T-helper 1 cell treated with Interleukin-12 subunit alpha and Interleukin-12 subunit beta and Interleukin-4 antibody, amounts not matched to agents 30 μg/mL and 1 μg/mL, for 36 hours (primary cell): ENCODE measurements at regions not wholly inside any gene's neighbourhood (a gene's known extent, or its start where the extent isn't known, plus 50 kb on each side); places are given as distances from the start of the nearest gene placed in this dataset.

Experiments used
- H3K27ac Mint-ChIP-seq: one replicate; pipeline ENCODE4 v1.8.0; 2021; ENCODE audit warnings: mild to moderate bottlenecking, mixed read lengths
- H3K27me3 Mint-ChIP-seq: one replicate; pipeline ENCODE4 v1.8.0; 2021; ENCODE audit warnings: low read depth, mixed read lengths
- H3K36me3 Mint-ChIP-seq: one replicate; pipeline ENCODE4 v1.8.0; 2021; ENCODE audit warnings: low read depth, mixed read lengths
- H3K4me1 Mint-ChIP-seq: one replicate; pipeline ENCODE4 v1.8.0; 2021; ENCODE audit warnings: low read depth, mixed read lengths
- H3K4me3 Mint-ChIP-seq: one replicate; pipeline ENCODE4 v1.8.0; 2021; ENCODE audit warnings: mild to moderate bottlenecking, moderate library complexity, mixed read lengths
- H3K9me3 Mint-ChIP-seq: one replicate; pipeline ENCODE4 v1.8.0; 2021; ENCODE audit warnings: mixed read lengths

DNA sequence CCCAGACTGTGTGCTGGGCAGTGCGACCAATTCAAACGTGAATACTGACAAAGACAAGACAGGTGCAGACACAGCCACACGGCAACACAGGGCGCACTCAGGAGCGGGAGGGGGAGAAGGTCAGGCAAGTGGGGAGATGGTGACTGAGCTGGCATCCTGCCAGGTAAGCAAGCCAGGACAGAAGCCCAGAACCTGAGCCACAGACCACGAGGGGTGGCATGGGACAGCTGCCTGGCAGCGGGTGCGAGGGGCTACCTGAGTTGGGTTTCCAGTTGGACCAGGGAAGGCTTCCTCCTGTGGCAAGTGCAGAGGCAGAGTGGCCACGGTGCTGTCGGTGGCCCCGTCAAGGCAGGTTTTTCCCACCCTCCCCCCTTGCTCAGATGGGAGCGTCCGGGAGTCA, 215.2 kb upstream of the ARID1B start:
- Mint-ChIP-seq H3K27me3 (peaks cover 6% of the 10 kb centered on the region), H3K4me1 (peaks cover 4% of the 10 kb centered on the region), H3K36me3 (no peaks in the 10 kb centered on the region), H3K27ac (no peak overlapping the region), H3K9me3 (peaks cover 12% of the 10 kb centered on the region), H3K4me3 (no peak overlapping the region)

DNA sequence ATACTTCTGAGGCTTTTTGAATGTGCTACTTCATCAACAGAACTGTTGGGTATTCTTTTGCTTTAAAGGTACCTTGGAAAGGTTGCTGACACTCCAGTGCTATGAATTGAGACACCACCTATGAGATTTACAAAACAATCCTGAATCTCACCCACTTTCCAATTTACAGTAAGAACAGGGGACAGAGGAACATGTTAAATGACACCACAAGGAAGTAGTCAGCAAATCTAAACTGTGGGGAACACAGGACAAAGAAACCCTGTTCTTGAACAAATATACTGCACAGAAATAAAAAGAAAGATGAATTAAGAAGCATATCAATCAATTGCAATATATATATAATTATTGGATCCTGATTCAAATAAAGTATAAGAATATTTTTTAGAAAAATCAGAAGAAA, 216.7 kb upstream of the ARID1B start:
- H3K4me1 Mint-ChIP-seq: peaks cover 4% of the 10 kb centered on the region
- H3K36me3 Mint-ChIP-seq: no peaks in the 10 kb centered on the region
- H3K27ac Mint-ChIP-seq: no peak overlapping the region
- H3K4me3 Mint-ChIP-seq: no peak overlapping the region
- H3K9me3 Mint-ChIP-seq: peaks cover 12% of the 10 kb centered on the region
- H3K27me3 Mint-ChIP-seq: peaks cover 8% of the 10 kb centered on the region

DNA sequence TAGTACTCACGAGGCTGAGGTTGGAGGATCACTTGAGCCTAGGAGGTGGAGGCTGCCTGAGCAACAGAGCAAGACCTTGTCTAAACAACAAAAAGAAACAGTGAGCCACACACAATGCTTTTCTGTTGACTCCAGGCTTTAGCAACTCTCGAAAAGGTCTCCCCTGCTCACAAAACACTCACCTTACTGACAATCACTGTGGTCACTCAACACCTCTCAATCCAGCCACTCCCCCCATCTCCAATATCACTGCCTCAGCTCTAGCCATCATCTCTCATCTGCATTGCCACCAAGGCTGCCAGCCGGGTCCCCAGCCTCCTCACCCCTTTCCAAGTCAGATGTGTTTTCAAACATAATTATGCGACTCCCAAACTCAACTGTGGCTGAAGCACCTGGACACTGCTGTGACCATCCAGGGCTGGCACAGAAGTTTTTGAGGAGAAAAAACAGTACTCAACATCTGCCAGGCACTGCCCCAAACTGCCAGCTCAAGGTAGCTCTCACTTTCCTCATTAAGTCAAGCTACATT, 218.0 kb upstream of the ARID1B start:
- no peaks in the 10 kb centered on the region for H3K36me3 Mint-ChIP-seq
- H3K27ac Mint-ChIP-seq: no peak overlapping the region
- H3K4me3 Mint-ChIP-seq: no peak overlapping the region
- peaks cover under 1% of the 10 kb centered on the region for H3K4me1 Mint-ChIP-seq
- peaks cover 12% of the 10 kb centered on the region for H3K9me3 Mint-ChIP-seq
- H3K27me3 Mint-ChIP-seq: peaks cover 7% of the 10 kb centered on the region

DNA sequence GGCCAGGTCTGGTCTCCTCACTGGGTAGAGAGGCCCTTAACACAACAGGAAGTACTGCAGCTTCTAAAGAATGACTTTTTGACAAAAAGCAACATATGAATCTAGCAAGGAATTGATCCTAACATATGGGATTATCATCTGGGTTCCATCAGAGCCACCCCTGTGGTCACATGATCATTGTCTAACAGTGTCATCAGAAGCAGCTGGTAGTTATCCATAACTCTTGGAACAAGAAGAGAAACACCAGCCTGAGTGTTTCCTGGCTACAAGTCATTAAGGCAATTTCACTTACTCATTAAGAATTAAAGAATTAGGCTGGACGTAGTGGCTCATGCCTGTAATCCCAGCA, 219.3 kb upstream of the ARID1B start:
- Mint-ChIP-seq H3K4me1 (no peaks in the 10 kb centered on the region), H3K27me3 (peaks cover 8% of the 10 kb centered on the region), H3K9me3 (peaks cover 12% of the 10 kb centered on the region), H3K36me3 (no peaks in the 10 kb centered on the region), H3K4me3 (no peak overlapping the region), H3K27ac (no peak overlapping the region)

DNA sequence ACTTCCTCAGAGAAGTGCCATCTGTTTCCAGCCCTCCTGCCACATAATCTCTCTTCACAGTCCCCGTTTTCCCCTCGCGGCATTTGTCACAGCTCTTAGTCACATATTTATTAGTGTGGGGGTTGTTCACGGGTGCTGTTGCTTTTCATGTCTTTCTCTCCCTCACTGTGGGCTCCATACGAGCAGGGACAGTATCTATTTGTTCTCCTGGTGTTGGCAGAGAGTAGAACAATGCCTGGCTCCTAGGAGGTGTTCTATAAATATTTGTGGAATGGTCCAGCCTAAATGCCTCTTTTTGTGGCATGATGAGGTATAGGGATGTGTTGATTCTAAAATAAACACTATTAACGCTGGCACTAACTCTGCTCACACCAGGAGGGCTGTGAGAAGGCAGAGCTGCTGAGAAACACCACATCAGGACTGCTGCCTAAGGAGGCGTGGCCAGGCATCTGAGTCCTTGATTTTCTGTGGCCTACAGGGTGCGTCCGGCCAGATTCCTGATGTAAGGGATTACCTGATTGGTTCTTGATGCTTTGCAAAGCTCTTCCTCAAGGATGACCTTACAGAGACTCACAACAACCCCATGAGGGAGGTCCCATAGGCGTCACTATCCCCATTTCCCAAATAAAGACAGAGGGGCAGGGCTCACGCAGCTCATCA, 219.8 kb upstream of the ARID1B start:
- Mint-ChIP-seq H3K4me3 (no peak overlapping the region), H3K27me3 (peaks cover 8% of the 10 kb centered on the region), H3K27ac (no peak overlapping the region), H3K9me3 (peaks cover 12% of the 10 kb centered on the region), H3K4me1 (no peaks in the 10 kb centered on the region), H3K36me3 (no peaks in the 10 kb centered on the region)

DNA sequence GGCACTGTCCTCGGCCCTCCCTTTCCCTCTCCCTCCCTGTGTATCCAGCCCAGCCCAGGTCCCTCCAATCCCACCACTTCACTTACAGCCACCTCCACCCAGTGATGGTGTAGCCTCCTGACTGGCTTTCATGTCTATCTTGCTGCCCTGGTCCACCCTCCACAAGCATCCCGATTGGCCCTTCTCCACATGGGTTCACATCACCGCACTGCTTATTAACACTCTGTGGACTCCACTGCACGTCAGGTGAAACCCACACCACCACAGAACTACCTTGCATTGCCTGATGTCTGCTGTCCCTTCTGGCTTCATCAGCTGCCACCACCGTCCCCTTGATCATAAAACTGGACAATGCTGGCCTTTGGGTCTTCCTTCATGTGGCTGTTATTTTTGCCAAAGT, 220.4 kb upstream of the ARID1B start:
- Mint-ChIP-seq H3K36me3 (no peaks in the 10 kb centered on the region), H3K4me3 (no peak overlapping the region)

DNA sequence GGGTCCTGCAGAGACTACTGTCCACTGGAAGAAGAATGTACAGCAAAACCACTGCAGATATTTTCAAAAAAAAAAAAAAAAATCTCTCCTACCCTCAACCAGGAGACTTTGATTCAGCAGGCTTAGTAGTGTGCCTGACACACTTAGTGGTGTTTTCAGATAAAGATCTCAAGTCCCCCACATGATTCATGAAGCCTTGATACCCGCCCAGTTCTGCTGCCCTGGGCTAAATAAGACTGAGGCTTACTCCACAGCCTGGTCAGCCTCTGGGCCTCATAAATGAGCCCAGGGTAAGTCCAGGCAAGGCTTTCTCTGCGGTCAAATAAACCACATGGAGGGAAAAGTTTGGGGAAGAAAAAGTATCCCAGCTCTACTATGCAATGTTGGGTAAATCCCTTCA, 222.1 kb upstream of the ARID1B start:
- H3K4me1 Mint-ChIP-seq: no peaks in the 10 kb centered on the region
- peaks cover 5% of the 10 kb centered on the region for H3K9me3 Mint-ChIP-seq
- H3K27me3 Mint-ChIP-seq: peaks cover 8% of the 10 kb centered on the region
- no peak overlapping the region for H3K27ac Mint-ChIP-seq
- H3K4me3 Mint-ChIP-seq: no peak overlapping the region
- no peaks in the 10 kb centered on the region for H3K36me3 Mint-ChIP-seq

More for the DNA sequence above, 220.4 kb upstream of the ARID1B start:
- H3K9me3 Mint-ChIP-seq: peaks cover 12% of the 10 kb centered on the region
- no peaks in the 10 kb centered on the region for H3K4me1 Mint-ChIP-seq
- no peak overlapping the region for H3K27ac Mint-ChIP-seq
- peaks cover 8% of the 10 kb centered on the region for H3K27me3 Mint-ChIP-seq

DNA sequence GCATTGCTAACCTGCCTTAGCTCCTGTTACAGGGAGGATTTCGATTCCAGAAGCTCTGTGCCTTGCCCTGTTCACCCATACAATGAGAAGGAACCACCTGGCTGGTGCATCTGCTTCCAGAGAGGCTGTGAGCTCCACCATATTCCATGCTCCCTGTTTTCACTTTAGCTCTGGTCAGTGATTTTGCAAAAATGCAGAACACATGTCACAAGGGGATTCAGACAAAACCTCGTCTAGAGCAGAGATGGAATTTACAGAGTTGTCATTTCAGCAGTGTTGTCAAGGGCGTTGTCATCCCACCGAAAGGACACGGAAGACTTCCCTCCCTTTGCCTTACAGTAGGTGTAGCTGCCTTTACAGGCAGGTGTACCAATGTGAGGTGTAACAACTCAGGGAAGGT, 223.0 kb upstream of the ARID1B start:
- H3K27me3 Mint-ChIP-seq: peaks cover 8% of the 10 kb centered on the region
- H3K27ac Mint-ChIP-seq: no peak overlapping the region
- H3K4me3 Mint-ChIP-seq: no peak overlapping the region
- no peaks in the 10 kb centered on the region for H3K36me3 Mint-ChIP-seq
- no peaks in the 10 kb centered on the region for H3K9me3 Mint-ChIP-seq
- no peaks in the 10 kb centered on the region for H3K4me1 Mint-ChIP-seq

DNA sequence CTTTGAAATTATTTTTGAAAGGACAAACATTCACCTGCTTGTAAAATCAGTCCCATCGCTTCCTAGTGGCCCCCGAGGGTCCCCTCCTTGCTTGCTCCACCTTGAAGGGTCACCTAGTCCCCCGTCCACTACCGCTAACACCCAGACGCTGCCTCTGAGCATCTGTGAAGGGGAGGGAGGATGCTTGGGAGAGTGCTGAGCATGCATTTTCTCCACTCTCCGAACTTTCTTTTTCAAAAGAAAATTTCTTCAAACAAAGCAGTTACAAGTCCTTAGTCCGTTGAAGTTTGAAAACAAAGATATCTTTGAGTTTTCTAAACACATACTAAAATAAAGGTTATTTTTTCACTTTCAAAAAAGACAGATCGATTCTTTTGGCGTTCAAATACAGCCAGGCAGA, 224.3 kb upstream of the ARID1B start:
- no peaks in the 10 kb centered on the region for H3K9me3 Mint-ChIP-seq
- no peaks in the 10 kb centered on the region for H3K36me3 Mint-ChIP-seq
- no peaks in the 10 kb centered on the region for H3K4me1 Mint-ChIP-seq
- H3K27me3 Mint-ChIP-seq: peaks cover 8% of the 10 kb centered on the region
- H3K4me3 Mint-ChIP-seq: no peak overlapping the region
- H3K27ac Mint-ChIP-seq: no peak overlapping the region

DNA sequence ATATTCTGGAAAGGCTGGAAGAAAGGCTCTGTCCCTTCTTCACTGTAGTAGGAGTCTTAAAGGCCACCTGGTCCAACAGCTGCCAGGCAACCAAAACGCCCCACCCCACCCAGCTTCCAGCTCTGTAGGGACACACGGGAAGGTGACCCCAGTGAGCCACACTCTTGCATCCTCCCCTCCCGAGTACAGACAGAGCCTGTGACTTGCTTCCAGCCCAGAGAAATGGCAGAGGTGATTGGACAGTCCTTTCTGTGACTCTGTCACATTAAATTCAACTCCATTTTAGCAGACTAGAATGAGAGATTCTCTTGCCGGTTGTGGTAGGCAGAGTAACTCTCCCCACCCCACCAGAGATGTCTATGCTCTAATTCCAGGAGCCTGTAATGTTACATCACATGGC, 226.2 kb upstream of the ARID1B start:
- H3K36me3 Mint-ChIP-seq: no peaks in the 10 kb centered on the region
- no peaks in the 10 kb centered on the region for H3K9me3 Mint-ChIP-seq

DNA sequence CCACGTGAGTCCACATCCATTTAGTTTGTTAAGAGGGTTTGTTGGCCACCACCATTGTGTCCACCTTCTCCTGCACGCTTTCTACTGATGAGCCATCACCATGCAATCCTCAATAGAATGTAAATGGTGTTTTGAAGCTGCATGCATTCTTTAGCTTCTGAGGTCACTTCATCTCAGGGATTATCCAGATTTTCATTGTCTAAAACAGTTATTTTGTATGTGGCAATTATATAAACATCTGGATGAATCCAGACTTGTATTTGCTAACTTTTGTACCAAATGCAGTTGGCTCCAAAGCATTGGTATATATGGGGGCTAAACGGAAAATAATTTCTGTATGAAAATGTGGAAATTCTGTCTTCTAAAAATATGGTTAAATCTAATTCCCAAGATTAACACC, 231.2 kb upstream of the ARID1B start:
- Mint-ChIP-seq H3K27me3 (no peaks in the 10 kb centered on the region), H3K4me1 (no peaks in the 10 kb centered on the region), H3K27ac (no peak overlapping the region), H3K36me3 (no peaks in the 10 kb centered on the region), H3K4me3 (no peak overlapping the region), H3K9me3 (no peaks in the 10 kb centered on the region)

More for the DNA sequence above, 226.2 kb upstream of the ARID1B start:
- no peak overlapping the region for H3K27ac Mint-ChIP-seq
- H3K4me1 Mint-ChIP-seq: no peaks in the 10 kb centered on the region
- peaks cover 8% of the 10 kb centered on the region for H3K27me3 Mint-ChIP-seq
- no peak overlapping the region for H3K4me3 Mint-ChIP-seq

DNA sequence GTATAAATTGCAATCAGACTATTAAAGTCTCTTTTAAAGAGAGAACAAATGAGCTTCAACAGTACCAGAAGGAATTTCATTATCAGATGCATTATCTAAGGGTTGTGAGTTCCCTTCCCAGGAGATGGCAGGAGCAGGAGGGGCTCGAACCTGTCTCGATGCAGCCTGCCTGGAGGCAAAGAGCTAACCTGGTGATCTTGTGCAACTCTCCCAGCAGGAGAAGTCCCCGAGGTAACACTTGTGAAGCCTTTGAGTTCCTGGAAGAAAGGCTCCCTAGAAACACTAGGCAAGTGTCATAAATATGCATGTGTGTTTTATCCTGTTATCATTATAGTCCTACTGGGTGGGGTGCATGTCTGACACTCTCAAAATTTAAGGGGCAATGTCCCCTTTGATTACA, 232.2 kb upstream of the ARID1B start:
- Mint-ChIP-seq H3K36me3 (no peaks in the 10 kb centered on the region), H3K4me1 (no peaks in the 10 kb centered on the region), H3K27me3 (no peaks in the 10 kb centered on the region), H3K27ac (no peak overlapping the region), H3K9me3 (no peaks in the 10 kb centered on the region), H3K4me3 (no peak overlapping the region)

DNA sequence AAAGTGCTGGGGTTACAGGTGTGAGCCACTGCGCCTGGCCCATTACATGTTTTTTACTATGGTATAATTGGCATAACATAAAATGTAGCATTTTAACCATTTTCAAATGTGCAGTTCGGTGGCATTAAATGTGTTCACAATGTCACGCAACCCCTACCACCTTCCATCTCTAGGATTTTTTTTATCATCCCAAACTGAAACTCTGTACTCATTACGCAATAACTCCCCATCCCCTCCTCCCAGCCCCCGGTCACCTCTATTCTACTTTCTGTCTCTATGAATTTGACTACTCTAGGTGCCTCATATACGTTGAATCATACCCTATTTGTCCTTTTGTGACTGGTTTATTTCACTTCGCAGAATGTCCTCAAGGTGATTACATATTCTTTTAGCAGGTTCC, 233.1 kb upstream of the ARID1B start:
- H3K4me3 Mint-ChIP-seq: no peak overlapping the region
- H3K27ac Mint-ChIP-seq: no peak overlapping the region
- no peaks in the 10 kb centered on the region for H3K27me3 Mint-ChIP-seq
- H3K36me3 Mint-ChIP-seq: no peaks in the 10 kb centered on the region
- no peaks in the 10 kb centered on the region for H3K9me3 Mint-ChIP-seq
- H3K4me1 Mint-ChIP-seq: no peaks in the 10 kb centered on the region

DNA sequence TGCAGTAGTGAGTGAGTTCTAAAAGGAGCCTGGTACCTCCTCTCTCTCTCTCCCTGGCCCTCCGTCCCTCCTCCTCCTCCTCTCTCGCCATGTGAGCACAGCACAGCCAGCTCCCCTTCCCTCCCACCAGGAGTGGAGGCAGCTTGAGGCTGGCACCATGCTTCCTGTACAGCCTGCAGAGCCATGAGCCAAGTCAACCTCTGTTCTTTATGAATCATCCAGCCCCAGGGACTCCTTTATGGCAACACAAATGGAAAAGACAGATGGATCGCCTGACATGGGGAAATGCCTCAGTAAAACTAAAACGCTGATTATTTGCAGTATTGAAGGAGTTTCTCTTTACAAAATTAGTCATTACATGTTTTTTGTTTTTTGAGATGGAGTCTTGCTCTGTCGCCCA, 233.7 kb upstream of the ARID1B start:
- no peak overlapping the region for H3K27ac Mint-ChIP-seq
- H3K27me3 Mint-ChIP-seq: no peaks in the 10 kb centered on the region
- no peaks in the 10 kb centered on the region for H3K4me1 Mint-ChIP-seq
- H3K4me3 Mint-ChIP-seq: no peak overlapping the region
- H3K9me3 Mint-ChIP-seq: no peaks in the 10 kb centered on the region
- no peaks in the 10 kb centered on the region for H3K36me3 Mint-ChIP-seq

DNA sequence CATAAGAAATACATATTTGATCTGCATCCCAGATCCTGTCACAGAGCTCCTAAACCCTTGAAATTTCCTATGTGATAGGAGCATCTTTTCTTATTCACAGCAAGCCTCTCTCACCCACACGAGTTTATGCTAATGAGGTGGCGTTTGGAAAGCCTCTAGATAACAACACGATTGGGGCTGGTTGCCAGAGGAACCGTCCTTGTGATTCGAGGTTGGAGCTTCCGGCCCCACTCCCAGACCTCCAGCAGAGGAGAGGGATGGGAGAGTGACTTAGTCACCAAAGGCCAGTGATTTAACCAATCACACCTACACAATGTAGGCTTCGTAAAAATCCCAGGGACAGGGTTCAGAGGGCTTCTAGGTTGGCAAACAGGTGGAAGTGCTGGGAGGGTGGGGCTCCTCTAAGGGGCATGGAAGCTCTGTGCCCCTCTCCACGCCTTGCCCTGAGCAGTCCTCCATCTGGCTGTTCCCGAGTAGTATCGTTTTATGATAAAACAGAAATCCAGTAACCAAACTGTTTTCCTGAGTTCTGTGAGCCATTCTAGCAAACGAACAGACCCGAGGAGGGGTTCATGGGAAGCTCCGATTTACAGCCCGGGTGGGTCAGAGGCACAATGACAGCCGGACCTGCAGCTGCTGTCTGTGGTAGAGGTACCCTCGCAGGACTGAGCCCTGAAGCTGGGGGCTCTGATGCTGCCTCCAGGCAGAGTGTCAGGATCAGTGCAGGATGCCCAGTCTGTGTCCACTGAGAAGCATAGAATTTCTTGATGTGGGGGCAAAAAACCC, 238.1 kb upstream of the ARID1B start:
- Mint-ChIP-seq H3K27ac (no peak overlapping the region), H3K4me3 (no peak overlapping the region), H3K27me3 (no peaks in the 10 kb centered on the region), H3K4me1 (no peaks in the 10 kb centered on the region), H3K36me3 (no peaks in the 10 kb centered on the region), H3K9me3 (no peaks in the 10 kb centered on the region)
